GM12878 (cell line): ENCODE measurements at regions not wholly inside any gene's neighbourhood (a gene's known extent, or its start where the extent isn't known, plus 50 kb on each side); places are given as distances from the start of the nearest gene placed in this dataset.

Experiments
- ATF3 ChIP-seq: IDR thresholded peaks from 2 replicates; pipeline ENCODE4 v1.6.1; 2011; ENCODE audit warnings: low read depth, mild to moderate bottlenecking, low read length, moderate library complexity, borderline replicate concordance; ENCODE audit errors: extremely low read depth
- CTCF ChIP-seq, 3 experiments: IDR thresholded peaks in 2 of 3; conservative IDR thresholded peaks in 1 of 3; 2 replicates each; pipeline ENCODE4 v1.5.1; 2011; ENCODE audit warnings: low read depth in 3 of 3, low read length in 3 of 3, mild to moderate bottlenecking in 3 of 3, control low read depth in 2 of 3, moderate library complexity in 2 of 3, inconsistent platforms in 1 of 3, mixed read lengths in 1 of 3; ENCODE audit not compliant: control insufficient read depth in 2 of 3, insufficient read depth in 1 of 3; ENCODE audit errors: extremely low read depth in 1 of 3
- DPF2 ChIP-seq: fragments of 450-650 bp; IDR thresholded peaks from 2 replicates; pipeline ENCODE4 v1.6.1; 2017; ENCODE audit warnings: mild to moderate bottlenecking
- FOXM1 ChIP-seq: IDR thresholded peaks from 2 replicates; pipeline ENCODE4 v1.6.1; 2012; ENCODE audit warnings: low read depth, mild to moderate bottlenecking, inconsistent platforms, low read length, moderate library complexity
- HDAC2 ChIP-seq: fragments of 200-600 bp; sonication (generic); IDR thresholded peaks from 2 replicates; pipeline ENCODE4 v1.6.1; 2017
- POLR2AphosphoS5 ChIP-seq: IDR thresholded peaks from 2 replicates; pipeline ENCODE4 v1.6.1; 2011; ENCODE audit warnings: mild to moderate bottlenecking, low read length, inconsistent platforms
- RAD51 ChIP-seq: fragments of 450-650 bp; IDR thresholded peaks from 2 replicates; pipeline ENCODE4 v1.6.1; 2016; ENCODE audit warnings: moderate library complexity, mild to moderate bottlenecking, inconsistent platforms
- RB1 ChIP-seq: fragments of 450-650 bp; formaldehyde crosslinking; IDR thresholded peaks from 2 replicates; pipeline ENCODE4 v1.6.1; 2017; ENCODE audit warnings: mild to moderate bottlenecking, borderline replicate concordance
- REST ChIP-seq: IDR thresholded peaks from 2 replicates; pipeline ENCODE4 v1.6.1; 2012; ENCODE audit warnings: mild to moderate bottlenecking, low read depth, low read length
- SMARCA5 ChIP-seq: fragments of 450-650 bp; IDR thresholded peaks from 2 replicates; pipeline ENCODE4 v1.6.1; 2017; ENCODE audit warnings: mild to moderate bottlenecking
- TCF7 ChIP-seq: IDR thresholded peaks from 2 replicates; pipeline ENCODE4 v1.6.1; 2014; ENCODE audit warnings: antibody characterized with exemption, borderline replicate concordance

- no peak for TF ChIP-seq POLR2AphosphoS5
- no peak for TF ChIP-seq DPF2
- no peak for TF ChIP-seq REST
- TF ChIP-seq HDAC2, result no peak
- TF ChIP-seq RAD51, result no peak
- no peak for TF ChIP-seq CTCF (IDR thresholded peaks at IDR 0.05 in 2 of 3, conservative IDR thresholded peaks at IDR 0.05 in 1 of 3; ENCODE audit: control insufficient read depth in 2 of 3, extremely low read depth in 1 of 3, insufficient read depth in 1 of 3, low read depth in 3 of 3, low read length in 3 of 3)
- TF ChIP-seq FOXM1, result no peak
- TF ChIP-seq ATF3, result no peak
- TF ChIP-seq RB1, result no peak
- no peak for TF ChIP-seq SMARCA5
- TF ChIP-seq TCF7, result no peak
Measured at GRCh38 chr12:62158013-62158412, 102.2 kb upstream of the USP15 start.
